Epithelial cell of proximal tubule (primary cell): ENCODE measurements at regions not wholly inside any gene's neighbourhood (a gene's known extent, or its start where the extent isn't known, plus 50 kb on each side); places are given as distances from the start of the nearest gene placed in this dataset.

Experiments used
- DNase-seq: peaks from one replicate; pipeline ENCODE4 v3.0.0-alpha.2; 2011; ENCODE audit warnings: low read depth
- H3K4me3 ChIP-seq: 2 replicates; pipeline ENCODE4 v1.5.1; 2011; ENCODE audit warnings: low read depth, mild to moderate bottlenecking, low read length
- TF ChIP-seq, protein P1 (sequence below): conservative IDR thresholded peaks from 2 replicates; pipeline ENCODE4 v1.5.1; 2012; ENCODE audit warnings: low read depth, mild to moderate bottlenecking, low read length

DNA sequence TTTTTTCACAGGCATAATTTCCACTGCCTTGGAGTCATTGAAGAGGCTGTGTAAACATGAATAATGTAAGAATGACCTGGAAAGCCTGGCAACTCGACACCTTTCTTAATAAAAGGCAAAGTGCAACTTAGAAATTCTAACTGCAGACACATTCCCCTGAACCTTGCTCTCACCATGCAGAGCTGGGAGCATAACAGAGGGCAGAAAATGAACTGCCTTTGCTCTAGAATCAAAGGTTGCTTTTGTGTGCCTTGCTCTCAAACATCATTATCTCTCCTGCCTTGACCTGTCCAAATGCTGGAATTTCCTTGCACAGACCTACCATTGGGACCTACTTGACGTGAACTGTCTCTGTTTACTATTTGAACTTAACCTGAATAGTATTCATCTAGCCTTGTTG lies 462.0 kb upstream of the ZNF462 start:
- DNase-seq = no peak
- TF ChIP-seq, protein P1, sequence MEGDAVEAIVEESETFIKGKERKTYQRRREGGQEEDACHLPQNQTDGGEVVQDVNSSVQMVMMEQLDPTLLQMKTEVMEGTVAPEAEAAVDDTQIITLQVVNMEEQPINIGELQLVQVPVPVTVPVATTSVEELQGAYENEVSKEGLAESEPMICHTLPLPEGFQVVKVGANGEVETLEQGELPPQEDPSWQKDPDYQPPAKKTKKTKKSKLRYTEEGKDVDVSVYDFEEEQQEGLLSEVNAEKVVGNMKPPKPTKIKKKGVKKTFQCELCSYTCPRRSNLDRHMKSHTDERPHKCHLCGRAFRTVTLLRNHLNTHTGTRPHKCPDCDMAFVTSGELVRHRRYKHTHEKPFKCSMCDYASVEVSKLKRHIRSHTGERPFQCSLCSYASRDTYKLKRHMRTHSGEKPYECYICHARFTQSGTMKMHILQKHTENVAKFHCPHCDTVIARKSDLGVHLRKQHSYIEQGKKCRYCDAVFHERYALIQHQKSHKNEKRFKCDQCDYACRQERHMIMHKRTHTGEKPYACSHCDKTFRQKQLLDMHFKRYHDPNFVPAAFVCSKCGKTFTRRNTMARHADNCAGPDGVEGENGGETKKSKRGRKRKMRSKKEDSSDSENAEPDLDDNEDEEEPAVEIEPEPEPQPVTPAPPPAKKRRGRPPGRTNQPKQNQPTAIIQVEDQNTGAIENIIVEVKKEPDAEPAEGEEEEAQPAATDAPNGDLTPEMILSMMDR = no peak
- H3K4me3 ChIP-seq = no peak overlapping the region

DNA sequence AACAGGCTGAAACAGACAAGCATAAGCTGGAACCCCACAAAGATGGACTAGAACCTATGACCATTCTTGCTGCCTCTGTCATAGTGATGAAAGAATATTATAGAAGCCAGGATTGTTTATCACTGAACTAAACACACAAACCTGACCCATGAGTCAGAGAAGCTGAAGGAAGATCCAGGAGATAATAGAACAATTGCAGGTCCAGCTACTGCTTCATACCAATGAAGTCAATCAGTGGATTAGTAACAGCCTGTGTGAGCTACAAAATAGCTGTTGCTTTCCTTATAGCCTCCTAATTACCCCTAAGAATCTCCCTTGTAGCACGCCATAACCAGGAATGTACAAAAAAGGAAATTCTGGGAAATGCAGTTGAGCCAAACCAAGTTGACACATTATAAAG lies 459.9 kb upstream of the ZNF462 start:
- TF ChIP-seq, protein P1 = no peak
- peak; percentile 10 for DNase-seq
- H3K4me3 ChIP-seq = no peak overlapping the region

DNA sequence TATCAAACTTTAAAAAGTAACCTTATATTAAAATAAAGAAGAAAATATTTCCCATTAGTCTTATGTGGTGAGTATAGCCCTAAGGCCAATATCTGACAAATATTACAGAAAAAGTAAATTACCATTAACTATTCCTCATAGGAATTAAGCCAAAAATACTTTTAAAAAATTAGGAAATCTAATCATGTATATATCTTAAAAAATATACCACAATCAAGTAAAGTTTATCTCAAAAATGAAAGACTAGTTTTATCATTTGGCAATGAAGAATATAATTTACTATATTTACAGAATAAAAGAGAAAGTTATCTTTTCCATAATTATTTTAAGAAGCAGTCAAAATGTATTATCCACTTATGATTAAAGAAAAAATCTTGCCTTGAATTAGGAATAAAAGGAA lies 458.8 kb upstream of the ZNF462 start:
- DNase-seq = no peak
- no peak overlapping the region for H3K4me3 ChIP-seq
- TF ChIP-seq, protein P1 = no peak

DNA sequence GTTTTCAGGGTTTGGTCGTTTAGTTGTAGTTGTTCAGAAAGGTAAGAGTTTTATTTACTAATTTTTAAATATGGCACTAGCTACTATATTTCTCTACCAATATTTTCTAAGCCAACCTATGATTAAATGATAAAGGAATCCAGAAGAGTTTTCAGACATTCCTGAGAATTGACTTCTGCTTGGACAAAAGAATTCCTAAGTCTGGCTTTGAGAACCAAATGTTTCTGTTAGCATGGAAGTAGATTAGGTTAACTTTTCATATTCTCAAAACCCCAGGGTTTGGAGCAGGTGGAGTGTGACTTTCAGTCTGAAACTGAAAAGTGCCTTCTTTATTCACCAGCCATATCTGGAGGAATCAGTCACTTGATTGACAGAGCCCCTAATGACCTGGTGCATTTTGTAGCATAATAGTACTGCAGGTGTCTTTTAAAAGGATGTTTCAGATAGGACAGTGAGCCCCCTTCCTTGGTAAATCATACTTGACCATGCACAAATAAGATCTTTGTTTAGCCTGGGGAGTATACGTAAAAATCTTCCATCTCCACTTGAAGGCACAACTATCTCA lies 457.0 kb upstream of the ZNF462 start:
- TF ChIP-seq, protein P1 = no peak
- DNase-seq = no peak
- no peak overlapping the region for H3K4me3 ChIP-seq

DNA sequence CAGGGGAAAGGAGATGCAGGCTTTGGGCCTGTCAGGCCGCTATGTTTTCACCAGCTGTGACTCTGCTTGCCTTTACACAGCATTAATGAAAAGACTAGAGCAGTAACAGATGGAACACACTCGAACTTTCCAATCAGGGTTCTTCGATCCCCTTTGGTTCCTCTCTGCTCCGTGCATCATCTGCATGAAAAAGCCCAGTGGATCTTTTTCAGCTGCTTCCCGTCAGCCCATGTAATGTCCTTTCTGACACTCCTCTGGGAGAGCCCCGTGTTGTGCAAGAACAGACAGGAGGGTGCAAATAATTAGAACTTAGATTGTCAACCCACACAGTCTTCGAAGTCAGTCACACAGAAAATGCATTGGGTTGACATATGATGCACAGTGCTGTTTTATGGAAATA lies 448.9 kb upstream of the ZNF462 start:
- TF ChIP-seq, protein P1 = no peak

DNA sequence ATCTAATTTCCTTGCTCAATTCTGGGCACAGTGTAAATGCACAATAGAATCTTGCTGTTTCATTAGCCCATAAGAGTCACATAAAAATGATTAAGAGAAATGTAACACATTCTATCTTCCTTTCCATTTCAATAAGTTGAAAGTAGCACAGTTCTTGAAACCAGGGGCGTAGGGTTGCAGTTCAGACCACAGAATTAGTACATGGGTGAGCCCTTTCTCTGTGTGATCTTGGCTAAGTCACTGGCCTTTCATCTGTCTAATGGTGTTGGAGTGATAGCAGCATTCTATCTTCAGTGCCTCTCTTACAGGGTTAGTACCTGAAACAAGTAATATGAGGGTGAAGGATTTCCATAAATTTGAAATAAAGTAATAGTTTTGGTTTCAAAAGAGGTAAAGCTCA lies 445.3 kb upstream of the ZNF462 start:
- no peak for DNase-seq
- H3K4me3 ChIP-seq = no peak overlapping the region
- TF ChIP-seq, protein P1 = no peak

More for the DNA sequence above, 448.9 kb upstream of the ZNF462 start:
- H3K4me3 ChIP-seq = no peak overlapping the region
- no peak for DNase-seq

DNA sequence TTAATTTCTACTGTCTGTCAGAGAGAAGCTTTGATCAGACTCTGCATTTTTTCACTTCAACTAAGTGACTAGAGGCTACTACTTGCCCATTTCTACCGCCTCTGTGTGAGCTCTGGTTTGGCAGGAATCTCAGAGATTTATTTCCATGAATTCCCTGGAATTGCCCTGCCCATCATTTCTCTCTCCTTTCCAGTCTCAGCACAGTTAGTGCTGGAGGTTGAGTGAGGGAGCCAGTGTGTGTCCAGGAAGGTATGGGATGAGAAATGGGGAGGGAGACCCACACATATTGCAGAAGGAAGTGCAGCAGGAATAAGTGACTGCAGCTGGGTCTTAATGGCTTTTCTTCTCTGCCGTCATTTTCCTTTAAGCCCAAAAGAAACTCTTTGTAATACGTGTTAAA lies 443.1 kb upstream of the ZNF462 start:
- TF ChIP-seq, protein P1 = no peak
- no peak for DNase-seq
- no peak overlapping the region for H3K4me3 ChIP-seq
